HG03039 (cell line): ENCODE measurements at regions not wholly inside any gene's neighbourhood (a gene's known extent, or its start where the extent isn't known, plus 50 kb on each side); places are given as distances from the start of the nearest gene placed in this dataset.

Source experiments
- ATAC-seq: cut with Tn5 transposase; IDR thresholded peaks from one replicate; pipeline ENCODE4 v1.9.1; 2021; ENCODE audit warnings: mild to moderate bottlenecking, moderate library complexity; ENCODE audit not compliant: unreplicated experiment

GRCh38 chr3:105013657-105014056 is 353.1 kb upstream of the ALCAM start:
- no peak for ATAC-seq

GRCh38 chr3:105014631-105015030 is 352.1 kb upstream of the ALCAM start:
- no peak for ATAC-seq

- ATAC-seq: no peak
These were observed 343.9 kb upstream of the ALCAM start for GRCh38 chr3:105022813-105023212.

GRCh38 chr3:105030211-105030610 is 336.5 kb upstream of the ALCAM start:
- no peak for ATAC-seq

- no peak for ATAC-seq
These were observed 334.2 kb upstream of the ALCAM start for GRCh38 chr3:105032541-105032940.

- ATAC-seq: no peak
These were observed 333.6 kb upstream of the ALCAM start for GRCh38 chr3:105033081-105033480.

GRCh38 chr3:105039004-105039403 is 327.7 kb upstream of the ALCAM start:
- ATAC-seq: no peak

- no peak for ATAC-seq
These were observed 326.6 kb upstream of the ALCAM start for GRCh38 chr3:105040026-105040622.

GRCh38 chr3:105042586-105042985 is 324.1 kb upstream of the ALCAM start:
- ATAC-seq: no peak

GRCh38 chr3:105051111-105051510 is 315.6 kb upstream of the ALCAM start:
- no peak for ATAC-seq

- ATAC-seq: no peak
These were observed 314.7 kb upstream of the ALCAM start for GRCh38 chr3:105051972-105052371.

- no peak for ATAC-seq
These were observed 303.9 kb upstream of the ALCAM start for GRCh38 chr3:105062853-105063252.

GRCh38 chr3:105065895-105066839 is 300.5 kb upstream of the ALCAM start:
- ATAC-seq: no peak

- ATAC-seq: no peak
These were observed 299.3 kb upstream of the ALCAM start for GRCh38 chr3:105067361-105067760.

GRCh38 chr3:105077060-105077822 is 289.5 kb upstream of the ALCAM start:
- ATAC-seq: no peak

GRCh38 chr3:105083945-105084344 is 282.8 kb upstream of the ALCAM start:
- ATAC-seq: no peak

GRCh38 chr3:105085506-105085905 is 281.2 kb upstream of the ALCAM start:
- ATAC-seq: no peak

GRCh38 chr3:105093371-105094252 is 273.1 kb upstream of the ALCAM start:
- ATAC-seq: no peak

GRCh38 chr3:105094588-105094987 is 272.1 kb upstream of the ALCAM start:
- no peak for ATAC-seq

- no peak for ATAC-seq
These were observed 270.6 kb upstream of the ALCAM start for GRCh38 chr3:105096071-105096470.

GRCh38 chr3:105101603-105102002 is 265.1 kb upstream of the ALCAM start:
- no peak for ATAC-seq
